PC-9 (cell line): ENCODE measurements at regions not wholly inside any gene's neighbourhood (a gene's known extent, or its start where the extent isn't known, plus 50 kb on each side); places are given as distances from the start of the nearest gene placed in this dataset.

Experiments used
- CTCF ChIP-seq: fragments of 200-600 bp; sonication (generic); conservative IDR thresholded peaks from 2 replicates; pipeline ENCODE4 v1.6.1; 2017; ENCODE audit warnings: mixed run types, antibody characterized with exemption, mild to moderate bottlenecking, moderate library complexity
- EZH2 ChIP-seq: fragments of 200-600 bp; sonication (generic); IDR thresholded peaks from 2 replicates; pipeline ENCODE4 v1.8.0; 2017; ENCODE audit warnings: antibody characterized with exemption, low read depth

- TF ChIP-seq CTCF (no peak), EZH2 (no peak)
Observed at GRCh38 chrX:44040406-44040805, 67.2 kb upstream of the NDP start.
